Ovary (tissue), 7 donors: ENCODE measurements at regions not wholly inside any gene's neighbourhood (a gene's known extent, or its start where the extent isn't known, plus 50 kb on each side); places are given as distances from the start of the nearest gene placed in this dataset.

ENCODE experiments used
- DNase-seq, 5 donors: peaks; one replicate each; pipeline ENCODE4 v3.0.0-alpha.2; 2019 to 2020
- H3K27ac ChIP-seq, 2 donors: fragments of 200-600 bp; one replicate each; pipeline versions ENCODE4 v1.5.1 to v1.8.0; 2019 to 2022
- H3K27me3 ChIP-seq: fragments of 200-600 bp; one replicate; pipeline ENCODE4 v1.8.0; 2022
- H3K36me3 ChIP-seq: fragments of 200-600 bp; sonication (generic); one replicate; pipeline ENCODE4 v1.5.1; 2019
- H3K4me1 ChIP-seq: one replicate; pipeline ENCODE4 v1.8.1; 2013; ENCODE audit warnings: mild to moderate bottlenecking, moderate library complexity; ENCODE audit not compliant: insufficient read depth
- H3K4me3 ChIP-seq: fragments of 200-600 bp; sonication (generic); one replicate; pipeline ENCODE4 v1.5.1; 2017
- H3K9me3 ChIP-seq, 2 donors: fragments of 200-600 bp in 1 of 2; sonication (generic) in 1 of 2; one replicate each; pipeline versions ENCODE4 v1.5.1 to v1.8.1; 2013 to 2019; ENCODE audit warnings: mild to moderate bottlenecking in 1 of 2, moderate library complexity in 1 of 2
- CTCF ChIP-seq, 3 donors: fragments of 450-650 bp in 2 of 3; fragments of 200-600 bp in 1 of 3; IDR thresholded peaks; one replicate each; pipeline versions ENCODE4 v1.5.1 to v1.8.0; 2016 to 2022; ENCODE audit warnings: antibody characterized with exemption in 3 of 3, mild to moderate bottlenecking in 1 of 3
- EP300 ChIP-seq: sonication (generic); formaldehyde crosslinking; IDR thresholded peaks from one replicate; pipeline ENCODE4 v1.6.1; 2017; ENCODE audit warnings: antibody characterized with exemption
- POLR2A ChIP-seq: fragments of 450-650 bp; IDR thresholded peaks from one replicate; pipeline ENCODE4 v1.6.1; 2017; ENCODE audit warnings: antibody characterized with exemption, mild to moderate bottlenecking, moderate library complexity
- WGBS, 3 donors: extraction: QIAGEN DNeasy Blood & Tissue Kit in 1 of 3; methylation state at CpG; one replicate each; pipeline versions ENCODE4 v1.1.5 to v1.1.7; 2013 to 2017; 5-methylcytosine and 5-hydroxymethylcytosine counted together
- intact Hi-C, 4 donors: fragments of 100-400 bp; cut with DNase I; formaldehyde crosslinking; loops; one replicate each; pipeline versions ENCODE4 v1.11.0 to v1.15.1; 2022 to 2023
- donor health status: DM: no; HTN: no; CAD: no; lungs with moderate emphysema.
- donor health status: DM: no; HTN: no; CAD: no.
- donor health status: Bipolar disorder and iron deficiency.
- donor health status: DM: no; HTN: no; CAD: no.
- donor health status: DM: yes; HTN: yes; CAD: no.

- intact Hi-C loops: no loop called here
- Histone ChIP-seq H3K36me3 (no peaks in the 10 kb centered on the region), H3K4me1 (no peaks in the 10 kb centered on the region), H3K4me3 (no peak overlapping the region), H3K27ac (no peak overlapping the region), H3K9me3 (no peaks in the 10 kb centered on the region), H3K27me3 (no peaks in the 10 kb centered on the region)
- 91 to 93% (median 92%) methylated on average over 2 of the region's 2 CpGs for WGBS, 3 donors
- DNase-seq: no peak
- TF ChIP-seq CTCF (IDR thresholded peaks at IDR 0.05) (no peak), EP300 (no peak), POLR2A (no peak)
These were observed 316.1 kb upstream of the PRDM1 start for GRCh38 chr6:105769987-105770386.

GRCh38 chr6:105769197-105769596, 316.9 kb upstream of the PRDM1 start:
- intact Hi-C loops: no loop called here
- H3K27me3 ChIP-seq: no peaks in the 10 kb centered on the region
- H3K4me1 ChIP-seq: no peaks in the 10 kb centered on the region
- TF ChIP-seq CTCF (IDR thresholded peaks at IDR 0.05): no peak
- no peak for TF ChIP-seq EP300
- TF ChIP-seq POLR2A: no peak
- H3K36me3 ChIP-seq: no peaks in the 10 kb centered on the region
- no peaks in the 10 kb centered on the region for H3K9me3 ChIP-seq
- WGBS, 3 donors: 80 to 95% (median 88%) methylated on average over 1 of the region's 1 CpG
- H3K4me3 ChIP-seq: no peak overlapping the region
- DNase-seq: no peak
- H3K27ac ChIP-seq: no peak overlapping the region

GRCh38 chr6:105767541-105767940, 318.6 kb upstream of the PRDM1 start:
- 81 to 89% (median 88%) methylated on average over 3 of the region's 3 CpGs for WGBS, 3 donors
- TF ChIP-seq CTCF (IDR thresholded peaks at IDR 0.05): no peak
- TF ChIP-seq EP300: no peak
- TF ChIP-seq POLR2A: no peak
- H3K27me3 ChIP-seq: no peaks in the 10 kb centered on the region
- no peak overlapping the region for H3K4me3 ChIP-seq
- no peak overlapping the region for H3K27ac ChIP-seq
- no peaks in the 10 kb centered on the region for H3K36me3 ChIP-seq
- H3K4me1 ChIP-seq: no peaks in the 10 kb centered on the region
- intact Hi-C loops: no loop called here
- H3K9me3 ChIP-seq: no peaks in the 10 kb centered on the region
- DNase-seq: no peak

- TF ChIP-seq POLR2A (no peak), CTCF (IDR thresholded peaks at IDR 0.05) (no peak), EP300 (no peak)
- no peak overlapping the region for H3K27ac ChIP-seq
These were observed 320.9 kb upstream of the PRDM1 start for GRCh38 chr6:105765239-105765638.

GRCh38 chr6:105764315-105764714, 321.8 kb upstream of the PRDM1 start:
- Histone ChIP-seq H3K9me3 (no peaks in the 10 kb centered on the region), H3K27me3 (no peaks in the 10 kb centered on the region), H3K27ac (no peak overlapping the region), H3K36me3 (no peaks in the 10 kb centered on the region), H3K4me3 (no peak overlapping the region), H3K4me1 (no peaks in the 10 kb centered on the region)
- no peak for DNase-seq
- intact Hi-C loops: no loop called here
- 95 to 98% (median 96%) methylated on average over 1 of the region's 1 CpG for WGBS, 3 donors
- no peak for TF ChIP-seq EP300
- TF ChIP-seq CTCF (IDR thresholded peaks at IDR 0.05): no peak
- no peak for TF ChIP-seq POLR2A

More at GRCh38 chr6:105765239-105765638, 320.9 kb upstream of the PRDM1 start:
- Histone ChIP-seq H3K4me1 (no peaks in the 10 kb centered on the region), H3K27me3 (no peaks in the 10 kb centered on the region), H3K36me3 (no peaks in the 10 kb centered on the region), H3K9me3 (no peaks in the 10 kb centered on the region), H3K4me3 (no peak overlapping the region)
- intact Hi-C loops: no loop called here
- DNase-seq: no peak
